ENCODE measurements at regions not wholly inside any gene's neighbourhood (a gene's known extent, or its start where the extent isn't known, plus 50 kb on each side); places are given as distances from the start of the nearest gene placed in this dataset.
A peak's percentile ranks its signal among the peaks of the same experiment; 100 is the strongest.

DNA sequence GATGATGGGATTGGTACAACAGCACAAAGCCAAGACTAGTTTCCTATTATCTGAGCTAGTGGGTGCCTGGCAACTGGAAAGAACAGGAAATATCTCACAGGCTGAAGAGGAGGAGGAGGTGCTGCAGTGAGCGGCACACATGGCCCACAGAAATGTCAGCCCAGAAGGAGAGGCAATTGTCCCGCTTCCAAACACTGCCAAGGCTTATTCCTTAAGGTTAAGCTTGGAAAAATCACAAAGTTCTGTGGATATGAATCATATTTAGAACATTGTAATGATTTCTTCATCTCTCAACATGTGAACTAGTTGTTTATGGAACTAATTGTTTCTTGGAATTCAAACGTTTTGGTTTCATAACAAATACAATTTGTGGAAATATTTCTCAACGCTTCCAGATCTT lies 1019.5 kb upstream of the SEMA6A start:
- Histone ChIP-seq H3K4me3 (no peak overlapping the region), H3K9me3 (no peaks in the 10 kb centered on the region), H3K4me1 (no peaks in the 10 kb centered on the region), H3K27ac (peak overlapping the region in 2 of 4 donors; percentile 3 to 47), H3K27me3 (no peaks in the 10 kb centered on the region), H3K36me3 (no peaks in the 10 kb centered on the region)
- intact Hi-C loops (cut with DNase I): no loop called here
- 32 to 33% methylated on average over 4 of the region's 4 CpGs for WGBS, 2 donors
- no peak for DNase-seq
- TF ChIP-seq POLR2A (IDR thresholded peaks at IDR 0.05): no peak
- TF ChIP-seq, protein P1, sequence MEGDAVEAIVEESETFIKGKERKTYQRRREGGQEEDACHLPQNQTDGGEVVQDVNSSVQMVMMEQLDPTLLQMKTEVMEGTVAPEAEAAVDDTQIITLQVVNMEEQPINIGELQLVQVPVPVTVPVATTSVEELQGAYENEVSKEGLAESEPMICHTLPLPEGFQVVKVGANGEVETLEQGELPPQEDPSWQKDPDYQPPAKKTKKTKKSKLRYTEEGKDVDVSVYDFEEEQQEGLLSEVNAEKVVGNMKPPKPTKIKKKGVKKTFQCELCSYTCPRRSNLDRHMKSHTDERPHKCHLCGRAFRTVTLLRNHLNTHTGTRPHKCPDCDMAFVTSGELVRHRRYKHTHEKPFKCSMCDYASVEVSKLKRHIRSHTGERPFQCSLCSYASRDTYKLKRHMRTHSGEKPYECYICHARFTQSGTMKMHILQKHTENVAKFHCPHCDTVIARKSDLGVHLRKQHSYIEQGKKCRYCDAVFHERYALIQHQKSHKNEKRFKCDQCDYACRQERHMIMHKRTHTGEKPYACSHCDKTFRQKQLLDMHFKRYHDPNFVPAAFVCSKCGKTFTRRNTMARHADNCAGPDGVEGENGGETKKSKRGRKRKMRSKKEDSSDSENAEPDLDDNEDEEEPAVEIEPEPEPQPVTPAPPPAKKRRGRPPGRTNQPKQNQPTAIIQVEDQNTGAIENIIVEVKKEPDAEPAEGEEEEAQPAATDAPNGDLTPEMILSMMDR (IDR thresholded peaks at IDR 0.05): no peak

DNA sequence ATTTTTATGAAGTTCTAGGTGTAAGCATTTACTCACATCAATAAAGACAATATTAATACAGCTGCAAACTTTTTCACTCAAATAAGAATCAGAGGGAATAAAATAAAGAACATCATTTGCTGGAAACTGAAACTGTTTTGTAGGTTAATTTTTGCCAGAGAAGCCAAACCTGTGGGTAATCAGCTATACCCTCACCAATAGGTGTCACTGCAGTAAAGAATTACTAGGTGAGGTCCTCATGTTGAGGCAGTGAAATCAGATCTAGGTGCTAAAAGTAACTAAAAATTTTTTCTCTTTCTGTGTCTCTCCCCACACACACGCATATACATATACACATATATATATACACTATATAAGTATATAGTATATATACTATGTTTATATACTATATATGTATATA lies 1016.3 kb upstream of the SEMA6A start:
- Histone ChIP-seq H3K27ac (no peak overlapping the region), H3K4me3 (no peak overlapping the region), H3K4me1 (no peaks in the 10 kb centered on the region), H3K36me3 (no peaks in the 10 kb centered on the region), H3K27me3 (no peaks in the 10 kb centered on the region), H3K9me3 (no peaks in the 10 kb centered on the region)
- DNase-seq: no peak
- TF ChIP-seq POLR2A (IDR thresholded peaks at IDR 0.05): no peak
- TF ChIP-seq, protein P1 (IDR thresholded peaks at IDR 0.05): peak in 2 of 6 experiments; percentile 23 to 47
- intact Hi-C loops (cut with DNase I): no loop called here
- WGBS, 2 donors: 48 to 68% methylated on average over 1 of the region's 1 CpG

DNA sequence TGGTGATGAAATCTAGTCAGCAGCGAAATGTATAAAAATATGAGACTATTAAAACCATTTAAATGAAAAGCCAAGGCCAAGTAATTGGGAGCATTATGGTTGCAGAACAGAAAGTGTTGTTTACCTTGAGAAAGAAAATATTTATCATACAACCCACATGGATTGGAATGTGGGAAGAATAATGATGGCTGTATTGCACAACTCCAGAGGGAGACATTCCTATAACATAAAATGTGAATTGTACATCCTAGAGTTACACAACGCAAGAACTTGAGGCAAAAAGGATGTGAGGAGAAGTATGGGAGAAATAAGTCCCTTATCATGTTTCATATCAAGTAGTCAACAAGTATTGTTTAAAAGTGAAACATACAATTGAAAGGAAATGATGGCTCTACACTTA lies 1014.0 kb upstream of the SEMA6A start:
- no peaks in the 10 kb centered on the region for H3K9me3 ChIP-seq
- no peak for DNase-seq
- intact Hi-C loops (cut with DNase I): no loop called here
- TF ChIP-seq POLR2A (IDR thresholded peaks at IDR 0.05): no peak
- TF ChIP-seq, protein P1 (IDR thresholded peaks at IDR 0.05): no peak
- WGBS, 2 donors: 79 to 87% methylated on average over 2 of the region's 2 CpGs
- no peaks in the 10 kb centered on the region for H3K27me3 ChIP-seq
- no peaks in the 10 kb centered on the region for H3K36me3 ChIP-seq
- no peak overlapping the region for H3K27ac ChIP-seq
- H3K4me3 ChIP-seq: no peak overlapping the region
- H3K4me1 ChIP-seq: no peaks in the 10 kb centered on the region

DNA sequence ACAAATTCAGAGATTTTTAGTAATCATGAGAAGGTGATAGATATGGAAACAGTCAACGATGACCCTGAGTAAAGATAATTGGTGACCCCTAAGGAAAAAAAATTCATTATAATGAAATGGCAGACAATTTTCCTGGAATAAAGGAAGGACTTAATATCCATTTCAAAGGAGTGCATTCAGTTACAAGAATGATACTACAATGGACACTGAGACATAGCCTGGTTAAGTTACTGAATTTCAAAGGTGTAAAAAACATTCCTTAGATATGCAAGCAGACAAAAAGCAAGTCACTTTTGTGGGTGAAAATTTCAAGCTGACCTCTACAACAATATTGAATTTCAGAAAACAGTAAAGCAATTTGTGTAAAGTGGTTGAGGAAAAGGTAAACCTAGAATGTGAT lies 1012.5 kb upstream of the SEMA6A start:
- Histone ChIP-seq H3K36me3 (no peaks in the 10 kb centered on the region), H3K27me3 (no peaks in the 10 kb centered on the region), H3K4me3 (no peak overlapping the region), H3K9me3 (no peaks in the 10 kb centered on the region), H3K4me1 (no peaks in the 10 kb centered on the region), H3K27ac (no peak overlapping the region)
- intact Hi-C loops (cut with DNase I): no loop called here
- 88 to 90% methylated on average over 1 of the region's 1 CpG for WGBS, 2 donors
- TF ChIP-seq, protein P1 (IDR thresholded peaks at IDR 0.05): no peak
- no peak for TF ChIP-seq POLR2A (IDR thresholded peaks at IDR 0.05)
- no peak for DNase-seq

DNA sequence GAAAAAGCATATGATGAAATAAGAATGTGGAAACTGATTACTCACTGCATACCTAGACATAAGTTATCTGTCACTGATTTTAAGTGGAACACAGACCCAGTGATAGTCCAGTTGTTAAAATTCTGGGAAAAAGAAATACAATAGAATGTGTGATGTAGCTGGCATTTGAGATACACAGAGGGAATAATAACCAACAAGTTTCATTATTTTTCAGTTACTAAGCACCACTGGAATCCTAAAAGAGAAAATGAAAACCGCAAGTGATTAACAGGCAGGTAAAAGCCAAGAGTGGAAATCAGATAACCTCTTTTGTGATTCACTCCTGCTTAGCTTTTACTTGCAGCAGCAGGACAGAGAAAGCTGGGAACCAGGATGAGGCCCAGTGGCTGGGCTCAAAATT lies 994.0 kb upstream of the SEMA6A start:
- no peaks in the 10 kb centered on the region for H3K27me3 ChIP-seq
- 65 to 89% methylated on average over 1 of the region's 1 CpG for WGBS, 2 donors
- DNase-seq: no peak
- no peaks in the 10 kb centered on the region for H3K9me3 ChIP-seq
- intact Hi-C loops (cut with DNase I): no loop called here
- no peaks in the 10 kb centered on the region for H3K4me1 ChIP-seq
- no peak overlapping the region for H3K27ac ChIP-seq
- no peak overlapping the region for H3K4me3 ChIP-seq
- TF ChIP-seq POLR2A (IDR thresholded peaks at IDR 0.05): no peak
- TF ChIP-seq, protein P1 (IDR thresholded peaks at IDR 0.05): no peak
- no peaks in the 10 kb centered on the region for H3K36me3 ChIP-seq
